B cell (primary cell): ENCODE measurements at regions not wholly inside any gene's neighbourhood (a gene's known extent, or its start where the extent isn't known, plus 50 kb on each side); places are given as distances from the start of the nearest gene placed in this dataset.

Source experiments
- ATAC-seq: fragments of 200-7000 bp; cut with Tn5 transposase; one replicate; pipeline ENCODE4 v1.10.0; 2021; ENCODE audit warnings: low read depth, mild to moderate bottlenecking, moderate number of reproducible peaks, moderate library complexity
- CTCF ChIA-PET: fragments of 350-600 bp; sonication (Branson Sonifier 250); formaldehyde crosslinking; loops from one replicate; lab custom pipeline; 2021; ENCODE audit warnings: antibody characterized with exemption, inconsistent platforms; lab: Charles Lee
- POLR2A ChIA-PET: fragments of 350-600 bp; sonication (Branson Sonifier 250); formaldehyde crosslinking; loops from one replicate; lab custom pipeline; 2021; ENCODE audit warnings: antibody characterized with exemption; lab: Charles Lee
- DNase-seq: peaks from one replicate; pipeline ENCODE4 v3.0.0; 2013
- H2AFZ ChIP-seq: 2 replicates; pipeline ENCODE4 v1.6.1; 2012; ENCODE audit warnings: mild to moderate bottlenecking, low read depth, low read length; ENCODE audit not compliant: insufficient read depth, poor library complexity, severe bottlenecking
- H3K27ac ChIP-seq, 2 donors: 1 replicate in 1 of 2; 2 replicates in 1 of 2; pipeline ENCODE4 v1.5.1; 2012 to 2013; ENCODE audit warnings: low read length in 2 of 2, mild to moderate bottlenecking in 2 of 2, moderate library complexity in 1 of 2
- H3K27me3 ChIP-seq, 4 experiments: fragments of 200-600 bp in 1 of 4; sonication (generic) in 1 of 4; replicated peaks in 1 of 4; 1 replicate in 2 of 4; 2 replicates in 2 of 4; pipeline versions ENCODE4 v1.6.1 to v1.7.0; 2013 to 2016; ENCODE audit warnings: low read length in 3 of 4, mild to moderate bottlenecking in 2 of 4, mixed read lengths in 1 of 4, moderate library complexity in 1 of 4; ENCODE audit not compliant: insufficient read depth in 4 of 4, control insufficient read depth in 3 of 4; ENCODE audit errors: control extremely low read depth in 1 of 4
- H3K36me3 ChIP-seq, 2 experiments: replicated peaks in 1 of 2; 1 replicate in 1 of 2; 2 replicates in 1 of 2; pipeline versions ENCODE4 v1.6.1 to v1.7.1; 2013; ENCODE audit warnings: low read length in 1 of 2; ENCODE audit not compliant: insufficient read depth in 2 of 2, control insufficient read depth in 1 of 2; ENCODE audit errors: control extremely low read depth in 1 of 2, extremely low read depth in 1 of 2
- H3K4me1 ChIP-seq, 2 donors: fragments of 200-600 bp in 1 of 2; sonication (generic) in 1 of 2; 1 replicate in 1 of 2; 2 replicates in 1 of 2; pipeline versions ENCODE4 v1.5.1 to v1.6.1; 2013 to 2017; ENCODE audit warnings: low read length in 2 of 2; ENCODE audit not compliant: control insufficient read depth in 2 of 2, insufficient read depth in 2 of 2
- H3K4me2 ChIP-seq: replicated peaks from 2 replicates; pipeline ENCODE3; 2012; ENCODE audit warnings: mild to moderate bottlenecking, low read depth, low read length; ENCODE audit not compliant: poor library complexity, severe bottlenecking
- H3K4me3 ChIP-seq, 5 experiments: fragments of 200-600 bp in 1 of 5; sonication (generic) in 1 of 5; 1 replicate in 3 of 5; 2 replicates in 2 of 5; pipeline versions ENCODE4 v1.5.1 to v1.7.0; 2011 to 2016; ENCODE audit warnings: low read length in 4 of 5, mild to moderate bottlenecking in 4 of 5, low read depth in 2 of 5, control low read depth in 1 of 5, moderate library complexity in 1 of 5; ENCODE audit not compliant: insufficient read depth in 1 of 5; ENCODE audit errors: control extremely low read depth in 1 of 5, extremely low read depth in 1 of 5
- H3K79me2 ChIP-seq: fragments of 200-600 bp; sonication (generic); one replicate; pipeline ENCODE4 v1.6.0; 2016; ENCODE audit warnings: low read length; ENCODE audit not compliant: control insufficient read depth, insufficient read depth
- H3K9ac ChIP-seq: fragments of 200-600 bp; sonication (generic); 2 replicates; pipeline ENCODE4 v1.6.1; 2017; ENCODE audit warnings: mild to moderate bottlenecking, low read length, moderate library complexity
- H3K9me3 ChIP-seq, 3 donors: one replicate each; pipeline versions ENCODE4 v1.6.1 to v1.7.1; 2013; ENCODE audit warnings: low read length in 2 of 3; ENCODE audit not compliant: control insufficient read depth in 2 of 3, insufficient read depth in 1 of 3; ENCODE audit errors: control extremely low read depth in 1 of 3
- H4K20me1 ChIP-seq: 2 replicates; pipeline ENCODE4 v1.6.0; 2012; ENCODE audit warnings: mild to moderate bottlenecking, low read length; ENCODE audit not compliant: insufficient read depth, control insufficient read depth, poor library complexity, severe bottlenecking
- H3K27ac Mint-ChIP-seq: one replicate; pipeline ENCODE4 v1.8.0; 2021; ENCODE audit warnings: mixed read lengths
- H3K27me3 Mint-ChIP-seq: one replicate; pipeline ENCODE4 v1.8.0; 2021; ENCODE audit warnings: mixed read lengths
- H3K4me1 Mint-ChIP-seq: one replicate; pipeline ENCODE4 v1.8.0; 2021; ENCODE audit warnings: mixed read lengths
- H3K4me3 Mint-ChIP-seq: one replicate; pipeline ENCODE4 v1.8.0; 2021; ENCODE audit warnings: mixed read lengths
- H3K9me3 Mint-ChIP-seq: one replicate; pipeline ENCODE4 v1.8.0; 2022; ENCODE audit warnings: mixed read lengths; ENCODE audit not compliant: insufficient read depth
- EZH2 ChIP-seq: IDR thresholded peaks from 2 replicates; pipeline ENCODE4 v1.6.1; 2012; ENCODE audit warnings: borderline replicate concordance, low read depth, mild to moderate bottlenecking, moderate library complexity, low read length; ENCODE audit not compliant: insufficient read depth, poor library complexity, severe bottlenecking
- WGBS: methylation state at CpG from one replicate; pipeline ENCODE4 v1.1.5; 2013; ENCODE audit warnings: missing lambda C conversion rate; ENCODE audit not compliant: insufficient coverage; 5-methylcytosine and 5-hydroxymethylcytosine counted together
- intact Hi-C: fragments of 100-400 bp; cut with micrococcal nuclease; formaldehyde crosslinking; loops from one replicate; pipeline ENCODE4 v1.10.0; 2022
- TF ChIP-seq, protein P1 (sequence below): fragments of 200-600 bp; IDR thresholded peaks from one replicate; pipeline ENCODE4 v1.8.0; 2022; ENCODE audit warnings: antibody characterized with exemption, mild to moderate bottlenecking

DNA sequence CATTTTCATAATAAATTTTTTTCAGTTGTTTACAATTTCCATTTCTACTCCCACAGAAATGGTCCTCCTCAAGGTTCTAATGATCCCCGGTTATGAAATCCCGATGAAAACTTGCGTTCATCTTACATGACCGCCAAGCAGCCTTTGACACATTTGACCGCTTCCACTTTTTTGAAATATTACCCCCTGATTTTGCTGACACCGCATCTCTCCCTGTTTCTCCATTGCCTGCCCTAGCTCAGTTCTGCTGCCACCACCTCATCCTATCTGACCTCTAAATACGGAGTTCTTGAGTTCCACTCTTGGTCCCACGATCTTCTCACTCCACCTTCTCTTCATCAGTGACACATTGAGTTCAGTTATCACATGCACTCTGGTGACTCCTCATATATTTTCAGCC lies 74.1 kb downstream of the SLC35B3 start:
- no peak for ATAC-seq
- Histone ChIP-seq H3K9me3 (no peaks in the 10 kb centered on the region), H2AFZ (no peak overlapping the region), H3K9ac (no peak overlapping the region), H3K4me3 (no peak overlapping the region), H4K20me1 (no peaks in the 10 kb centered on the region), H3K36me3 (no peaks in the 10 kb centered on the region), H3K79me2 (no peaks in the 10 kb centered on the region), H3K27me3 (peaks cover 0 to 4% (median under 1%) of the 10 kb centered on the region in 4 experiments), H3K4me2 (no peak overlapping the region), H3K27ac (no peak overlapping the region), H3K4me1 (no peaks in the 10 kb centered on the region)
- Mint-ChIP-seq H3K4me1 (no peaks in the 10 kb centered on the region), H3K9me3 (no peaks in the 10 kb centered on the region), H3K27me3 (peaks cover 4% of the 10 kb centered on the region), H3K27ac (no peak overlapping the region), H3K4me3 (no peak overlapping the region)
- intact Hi-C loops = no loop called here
- DNase-seq = no peak
- POLR2A ChIA-PET = no interaction called here
- no peak for TF ChIP-seq EZH2
- TF ChIP-seq, protein P1, sequence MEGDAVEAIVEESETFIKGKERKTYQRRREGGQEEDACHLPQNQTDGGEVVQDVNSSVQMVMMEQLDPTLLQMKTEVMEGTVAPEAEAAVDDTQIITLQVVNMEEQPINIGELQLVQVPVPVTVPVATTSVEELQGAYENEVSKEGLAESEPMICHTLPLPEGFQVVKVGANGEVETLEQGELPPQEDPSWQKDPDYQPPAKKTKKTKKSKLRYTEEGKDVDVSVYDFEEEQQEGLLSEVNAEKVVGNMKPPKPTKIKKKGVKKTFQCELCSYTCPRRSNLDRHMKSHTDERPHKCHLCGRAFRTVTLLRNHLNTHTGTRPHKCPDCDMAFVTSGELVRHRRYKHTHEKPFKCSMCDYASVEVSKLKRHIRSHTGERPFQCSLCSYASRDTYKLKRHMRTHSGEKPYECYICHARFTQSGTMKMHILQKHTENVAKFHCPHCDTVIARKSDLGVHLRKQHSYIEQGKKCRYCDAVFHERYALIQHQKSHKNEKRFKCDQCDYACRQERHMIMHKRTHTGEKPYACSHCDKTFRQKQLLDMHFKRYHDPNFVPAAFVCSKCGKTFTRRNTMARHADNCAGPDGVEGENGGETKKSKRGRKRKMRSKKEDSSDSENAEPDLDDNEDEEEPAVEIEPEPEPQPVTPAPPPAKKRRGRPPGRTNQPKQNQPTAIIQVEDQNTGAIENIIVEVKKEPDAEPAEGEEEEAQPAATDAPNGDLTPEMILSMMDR = no peak
- CTCF ChIA-PET = no interaction called here
- 94% methylated on average over 8 of the region's 8 CpGs for WGBS

DNA sequence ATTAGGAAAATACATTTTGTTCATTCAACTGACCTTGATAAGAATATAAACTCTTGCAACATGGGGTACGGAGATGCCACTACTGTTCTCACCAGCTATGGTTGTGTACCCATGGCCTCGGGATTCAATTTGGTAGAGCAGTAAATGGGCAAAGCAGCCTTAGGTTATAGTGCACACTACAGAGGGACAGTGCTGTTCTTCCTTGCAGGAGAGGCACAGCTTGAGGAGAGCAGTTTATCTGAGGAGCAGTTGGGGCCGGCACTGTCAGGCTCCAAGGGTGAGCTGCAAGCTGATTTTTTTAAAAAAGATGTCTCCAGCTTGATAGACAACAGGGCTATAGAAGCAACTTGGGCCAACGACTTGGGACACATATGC lies 82.4 kb downstream of the SLC35B3 start:
- H3K27me3 Mint-ChIP-seq = peaks cover 4% of the 10 kb centered on the region
- no peak for ATAC-seq

More for the DNA sequence above, 82.4 kb downstream of the SLC35B3 start:
- H3K4me3 Mint-ChIP-seq = no peak overlapping the region
- H3K36me3 ChIP-seq = no peaks in the 10 kb centered on the region
- no peaks in the 10 kb centered on the region for H3K4me1 Mint-ChIP-seq
- ChIA-PET POLR2A (no interaction called here), CTCF (no interaction called here)
- H3K27me3 ChIP-seq = no peaks in the 10 kb centered on the region
- H3K4me3 ChIP-seq = no peak overlapping the region
- intact Hi-C loops = no loop called here
- no peak overlapping the region for H3K27ac Mint-ChIP-seq
- H2AFZ ChIP-seq = no peak overlapping the region
- H3K9me3 Mint-ChIP-seq = no peaks in the 10 kb centered on the region
- no peaks in the 10 kb centered on the region for H4K20me1 ChIP-seq
- H3K27ac ChIP-seq = no peak overlapping the region
- no peak overlapping the region for H3K4me2 ChIP-seq
- peaks cover 0 to 3% (median 0%) of the 10 kb centered on the region in 3 donors for H3K9me3 ChIP-seq
- no peaks in the 10 kb centered on the region for H3K4me1 ChIP-seq
- no peak for TF ChIP-seq EZH2
- TF ChIP-seq, protein P1 = no peak
- no peak overlapping the region for H3K9ac ChIP-seq
- DNase-seq = no peak
- WGBS = 83% methylated on average over 1 of the region's 4 CpGs
- H3K79me2 ChIP-seq = no peaks in the 10 kb centered on the region
